HFFc6 (cell line): ENCODE measurements at regions not wholly inside any gene's neighbourhood (a gene's known extent, or its start where the extent isn't known, plus 50 kb on each side); places are given as distances from the start of the nearest gene placed in this dataset.

Experiments used
- DNase-seq: peaks from one replicate; pipeline ENCODE4 v3.0.0-alpha.2; 2018
- H3K27ac Mint-ChIP-seq: 2 replicates; pipeline ENCODE4 v1.8.0; 2020; ENCODE audit warnings: mild to moderate bottlenecking, mixed read lengths
- H3K27me3 Mint-ChIP-seq: 2 replicates; pipeline ENCODE4 v1.8.0; 2021; ENCODE audit warnings: mild to moderate bottlenecking, moderate library complexity, mixed read lengths; ENCODE audit not compliant: insufficient read depth
- H3K36me3 Mint-ChIP-seq: 2 replicates; pipeline ENCODE4 v1.8.0; 2021; ENCODE audit warnings: low read depth, mixed read lengths
- H3K4me1 Mint-ChIP-seq: 2 replicates; pipeline ENCODE4 v1.8.0; 2020; ENCODE audit warnings: low read depth, mixed read lengths
- H3K4me3 Mint-ChIP-seq: 2 replicates; pipeline ENCODE4 v1.8.0; 2020; ENCODE audit warnings: mild to moderate bottlenecking, moderate library complexity, mixed read lengths
- H3K9me3 Mint-ChIP-seq: 2 replicates; pipeline ENCODE4 v1.8.0; 2020; ENCODE audit warnings: mild to moderate bottlenecking, mixed read lengths
- TF ChIP-seq, protein P1 (sequence below): fragments of 200-600 bp; sonication (generic); IDR thresholded peaks from 2 replicates; pipeline ENCODE4 v1.5.0; 2021; ENCODE audit warnings: antibody characterized with exemption, mild to moderate bottlenecking

DNA sequence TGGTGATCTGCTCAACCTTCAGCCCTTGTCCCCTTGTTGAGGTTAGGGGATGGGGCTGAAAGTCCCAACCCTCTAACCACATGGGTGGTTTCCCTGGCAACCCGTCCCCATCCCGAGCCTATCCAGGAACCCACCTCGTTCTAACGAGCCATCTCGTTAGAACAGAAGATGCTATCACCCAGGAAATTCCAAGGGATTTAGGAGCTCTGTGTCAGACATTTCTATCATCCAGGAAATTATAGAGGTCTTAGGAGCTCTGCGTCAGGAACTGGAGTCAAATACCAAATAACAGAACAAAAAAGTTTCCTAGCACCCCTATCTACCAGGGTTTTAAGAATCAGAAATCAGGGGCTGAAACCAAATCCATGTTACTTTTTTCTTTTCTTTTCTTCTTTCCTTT, 90.3 kb upstream of the LCLAT1 start:
- Mint-ChIP-seq H3K4me1 (peaks cover 70% of the 10 kb centered on the region), H3K4me3 (peak overlapping the region; percentile 47; the same call in 1 of the 2 replicates), H3K27ac (peak overlapping the region; percentile 73), H3K9me3 (no peaks in the 10 kb centered on the region), H3K27me3 (no peaks in the 10 kb centered on the region), H3K36me3 (no peaks in the 10 kb centered on the region)
- no peak for DNase-seq
- TF ChIP-seq, protein P1, sequence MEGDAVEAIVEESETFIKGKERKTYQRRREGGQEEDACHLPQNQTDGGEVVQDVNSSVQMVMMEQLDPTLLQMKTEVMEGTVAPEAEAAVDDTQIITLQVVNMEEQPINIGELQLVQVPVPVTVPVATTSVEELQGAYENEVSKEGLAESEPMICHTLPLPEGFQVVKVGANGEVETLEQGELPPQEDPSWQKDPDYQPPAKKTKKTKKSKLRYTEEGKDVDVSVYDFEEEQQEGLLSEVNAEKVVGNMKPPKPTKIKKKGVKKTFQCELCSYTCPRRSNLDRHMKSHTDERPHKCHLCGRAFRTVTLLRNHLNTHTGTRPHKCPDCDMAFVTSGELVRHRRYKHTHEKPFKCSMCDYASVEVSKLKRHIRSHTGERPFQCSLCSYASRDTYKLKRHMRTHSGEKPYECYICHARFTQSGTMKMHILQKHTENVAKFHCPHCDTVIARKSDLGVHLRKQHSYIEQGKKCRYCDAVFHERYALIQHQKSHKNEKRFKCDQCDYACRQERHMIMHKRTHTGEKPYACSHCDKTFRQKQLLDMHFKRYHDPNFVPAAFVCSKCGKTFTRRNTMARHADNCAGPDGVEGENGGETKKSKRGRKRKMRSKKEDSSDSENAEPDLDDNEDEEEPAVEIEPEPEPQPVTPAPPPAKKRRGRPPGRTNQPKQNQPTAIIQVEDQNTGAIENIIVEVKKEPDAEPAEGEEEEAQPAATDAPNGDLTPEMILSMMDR, result no peak

DNA sequence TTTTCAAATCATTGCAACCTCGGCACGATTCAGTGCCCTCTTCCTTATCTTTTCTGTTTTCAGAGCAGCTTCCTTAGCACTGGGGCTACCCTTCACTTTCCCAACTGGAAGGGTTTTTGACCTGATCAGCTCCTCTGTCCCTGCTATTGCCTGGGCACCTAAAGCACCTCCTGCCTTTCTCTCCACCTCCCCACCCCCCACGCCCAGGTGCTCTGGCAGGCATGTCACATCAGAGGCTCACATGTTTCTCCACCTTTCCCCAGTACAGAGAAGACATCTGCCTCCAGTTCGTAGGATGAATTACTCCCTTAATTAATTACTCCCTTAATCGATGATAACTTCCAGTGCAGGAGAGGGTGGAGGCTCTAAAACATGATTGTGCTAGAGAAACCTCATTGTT, 88.7 kb upstream of the LCLAT1 start:
- H3K27ac Mint-ChIP-seq, result no peak overlapping the region
- TF ChIP-seq, protein P1, result no peak
- H3K4me3 Mint-ChIP-seq, result no peak overlapping the region

DNA sequence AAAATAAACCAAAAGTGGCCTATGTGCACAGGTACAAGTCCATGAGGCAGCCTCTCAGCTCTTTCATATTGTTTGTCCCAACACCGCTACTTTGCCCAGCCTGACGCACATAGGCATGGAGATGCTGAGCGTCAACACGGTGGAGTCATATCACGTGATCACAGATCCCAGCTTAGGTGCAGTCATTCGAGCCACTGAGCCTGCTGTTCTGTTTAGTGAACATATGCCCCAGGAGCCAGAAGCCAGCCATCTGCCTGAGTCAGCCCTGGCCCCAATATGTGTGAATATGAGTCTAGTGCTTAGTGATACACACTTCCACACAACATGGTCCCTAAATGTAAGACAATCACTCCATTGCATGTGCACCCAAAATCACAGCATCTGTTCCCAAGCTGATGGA, 88.2 kb upstream of the LCLAT1 start:
- no peak for DNase-seq
- H3K27me3 Mint-ChIP-seq, result no peaks in the 10 kb centered on the region
- H3K36me3 Mint-ChIP-seq, result no peaks in the 10 kb centered on the region
- no peak overlapping the region for H3K27ac Mint-ChIP-seq
- H3K4me1 Mint-ChIP-seq, result peaks cover 90% of the 10 kb centered on the region
- H3K4me3 Mint-ChIP-seq, result no peak overlapping the region
- TF ChIP-seq, protein P1, result no peak
- no peaks in the 10 kb centered on the region for H3K9me3 Mint-ChIP-seq

More for the DNA sequence above, 88.7 kb upstream of the LCLAT1 start:
- no peak for DNase-seq
- Mint-ChIP-seq H3K4me1 (peaks cover 86% of the 10 kb centered on the region), H3K36me3 (no peaks in the 10 kb centered on the region), H3K9me3 (no peaks in the 10 kb centered on the region), H3K27me3 (no peaks in the 10 kb centered on the region)

DNA sequence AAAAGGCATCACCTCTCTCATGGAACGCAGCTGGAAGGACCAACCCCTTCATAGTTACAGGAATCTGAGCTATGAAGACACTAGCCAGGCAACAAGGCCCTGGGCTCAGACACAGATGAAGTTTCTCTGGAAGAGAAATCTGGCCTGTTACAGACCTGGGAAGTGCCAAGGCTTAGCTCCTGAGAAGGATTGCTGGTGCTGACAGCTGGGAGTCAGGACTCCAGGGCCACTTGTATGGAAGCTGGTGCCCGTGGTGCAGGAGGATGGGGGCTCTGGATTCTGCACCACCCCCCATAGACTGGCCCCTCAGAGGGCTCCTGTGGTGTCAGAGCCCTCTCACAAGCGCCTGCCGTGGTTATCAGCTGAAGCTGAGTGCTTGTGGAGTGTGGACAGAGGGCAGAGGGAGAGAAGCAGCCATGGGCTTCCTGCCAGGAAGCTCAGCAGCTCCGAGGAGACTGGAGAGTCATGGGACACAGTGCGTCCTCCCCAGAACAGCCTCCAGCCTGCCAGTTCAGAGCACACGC, 87.3 kb upstream of the LCLAT1 start:
- Mint-ChIP-seq H3K4me3 (no peak overlapping the region), H3K27ac (peak overlapping the region; percentile 71), H3K4me1 (peaks cover 90% of the 10 kb centered on the region), H3K27me3 (no peaks in the 10 kb centered on the region), H3K9me3 (no peaks in the 10 kb centered on the region), H3K36me3 (no peaks in the 10 kb centered on the region)
- TF ChIP-seq, protein P1, result no peak
- DNase-seq, result no peak

DNA sequence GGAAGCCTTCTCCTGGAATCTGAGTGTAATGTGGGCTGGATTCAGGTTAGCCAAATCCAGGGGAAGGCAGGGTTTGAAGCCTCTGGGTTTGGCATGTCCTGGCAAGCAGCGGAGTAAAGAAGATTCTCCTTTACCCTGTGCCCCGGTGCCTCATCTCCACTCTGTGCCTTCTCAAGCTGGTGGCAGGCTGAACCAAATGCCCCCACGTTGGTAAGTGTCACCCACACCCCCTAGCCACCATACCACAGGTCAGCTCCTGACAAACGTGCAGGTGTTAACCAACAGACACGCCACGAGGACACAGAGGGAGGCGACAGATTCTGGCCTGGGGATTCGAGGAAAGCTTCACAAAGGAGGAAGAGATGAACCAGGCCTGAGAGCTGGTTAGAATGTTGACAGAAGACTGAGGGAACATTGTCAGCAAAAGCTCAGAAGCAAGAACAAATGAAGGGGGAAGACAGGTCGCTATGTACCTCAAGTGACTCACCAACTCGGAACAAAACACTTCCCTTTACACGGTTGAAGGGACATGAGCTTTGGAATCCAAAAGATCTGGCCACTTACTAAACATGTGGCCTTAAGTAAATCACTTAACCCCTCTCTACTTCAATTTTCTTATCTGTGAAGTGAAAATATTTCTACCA, 85.2 kb upstream of the LCLAT1 start:
- H3K9me3 Mint-ChIP-seq, result no peaks in the 10 kb centered on the region
- 0 out of 2 replicates have a peak overlapping the region, but pooled peaks have one; percentile 28 for H3K4me3 Mint-ChIP-seq
- peaks cover 87% of the 10 kb centered on the region for H3K4me1 Mint-ChIP-seq
- H3K27me3 Mint-ChIP-seq, result no peaks in the 10 kb centered on the region
- DNase-seq, result no peak
- TF ChIP-seq, protein P1, result no peak
- H3K27ac Mint-ChIP-seq, result peak overlapping the region; percentile 84
- H3K36me3 Mint-ChIP-seq, result peaks cover 5% of the 10 kb centered on the region
